ENCODE measurements at regions not wholly inside any gene's neighbourhood (a gene's known extent, or its start where the extent isn't known, plus 50 kb on each side); places are given as distances from the start of the nearest gene placed in this dataset.

- DNase-seq (ENCODE audit: low spot score) = no peak
Observed at GRCh38 chr11:45724153-45724552, 58.7 kb upstream of the CHST1 start.

GRCh38 chr11:45723397-45723796 is 58.0 kb upstream of the CHST1 start:
- no peak for DNase-seq (ENCODE audit: low spot score)

DNA sequence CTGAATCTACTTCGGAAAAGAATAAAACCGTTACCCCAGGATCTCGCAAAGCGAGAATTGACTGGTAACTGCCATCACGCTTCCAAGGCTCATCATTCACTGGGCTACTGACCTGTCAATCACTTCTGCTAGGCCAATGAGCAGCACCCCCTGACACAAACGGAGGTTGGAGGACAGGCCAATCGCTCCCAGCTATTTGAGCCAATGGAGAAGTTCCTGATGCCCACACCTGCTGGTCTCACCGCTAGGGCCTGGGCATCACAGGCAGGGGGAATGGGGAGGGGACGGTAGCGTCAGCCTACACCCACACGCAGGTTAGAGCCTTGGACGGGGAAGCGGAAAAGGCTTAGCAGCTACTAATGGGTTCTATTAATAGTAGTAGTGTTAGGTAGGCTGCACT is 56.7 kb upstream of the CHST1 start:
- no peak for DNase-seq (ENCODE audit: low spot score)

DNA sequence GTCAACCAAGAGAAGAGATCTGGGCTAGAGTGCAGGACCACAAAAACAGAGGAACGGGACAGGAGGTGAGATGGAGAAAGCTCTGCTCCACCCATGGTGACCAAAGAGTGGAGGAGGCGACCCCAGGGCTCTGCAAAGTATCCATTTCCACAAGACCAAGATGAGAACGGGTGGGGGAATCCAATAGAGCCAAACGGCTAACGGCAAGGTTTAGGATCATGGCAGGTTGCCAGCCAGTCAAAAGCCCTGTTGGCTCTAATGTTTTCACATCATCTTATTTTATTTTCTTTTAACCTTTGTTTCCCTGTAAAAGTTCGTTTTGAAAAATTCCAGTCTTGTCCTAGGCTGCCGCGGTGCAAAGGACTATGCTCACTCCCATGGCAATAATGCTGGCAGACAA is 52.1 kb upstream of the CHST1 start:
- no peak for DNase-seq (ENCODE audit: low spot score)

DNA sequence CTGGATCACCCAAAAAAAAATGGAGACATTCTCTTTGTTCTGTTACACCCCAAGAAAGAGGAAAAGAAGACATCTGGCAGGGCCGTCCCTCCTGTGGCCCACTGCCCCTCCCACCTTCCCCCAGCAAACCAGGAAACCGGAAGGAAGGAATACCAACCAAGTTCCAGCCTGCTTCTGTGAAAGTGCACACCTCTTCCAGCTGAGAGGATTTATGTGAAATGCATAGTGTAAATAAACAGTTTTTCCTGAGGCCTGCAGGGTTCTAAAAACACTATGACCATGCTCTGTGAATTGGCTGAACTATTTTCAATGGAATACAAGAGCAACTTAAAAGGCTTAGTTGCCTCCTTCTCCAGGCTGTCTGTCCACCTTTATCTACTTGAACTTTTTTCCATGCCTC is 50.0 kb upstream of the CHST1 start:
- no peak for DNase-seq (ENCODE audit: low spot score)
